ENCODE measurements at regions not wholly inside any gene's neighbourhood (a gene's known extent, or its start where the extent isn't known, plus 50 kb on each side); places are given as distances from the start of the nearest gene placed in this dataset.
"Not testable (repeated sequence)": the region's sequence is repeated elsewhere in the genome, so short reads cannot be mapped to it uniquely, and the experiment has no call there.

GRCh38 chr6:79806661-79807060, 140.7 kb downstream of the ELOVL4 start:
- not testable (repeated sequence) for DNase-seq

- DNase-seq, result no peak
Measured at GRCh38 chr6:79804732-79805131, 142.6 kb downstream of the ELOVL4 start.

- no peak for DNase-seq
Measured at GRCh38 chr6:79803917-79804316, 143.4 kb downstream of the ELOVL4 start.

- DNase-seq, result no peak
Measured at GRCh38 chr6:79802657-79803300, 144.6 kb downstream of the ELOVL4 start.

- DNase-seq, result no peak
Measured at GRCh38 chr6:79801362-79801761, 146.0 kb downstream of the ELOVL4 start.

- no peak for DNase-seq
Measured at GRCh38 chr6:79798841-79799240, 148.5 kb downstream of the ELOVL4 start.

- DNase-seq, result no peak
Measured at GRCh38 chr6:79797912-79798311, 149.4 kb downstream of the ELOVL4 start.

- no peak for DNase-seq
Measured at GRCh38 chr6:79797163-79797764, 150.1 kb downstream of the ELOVL4 start.

- no peak for DNase-seq
Measured at GRCh38 chr6:79796197-79796596, 151.2 kb downstream of the ELOVL4 start.

GRCh38 chr6:79789896-79790295, 157.5 kb downstream of the ELOVL4 start:
- DNase-seq, result no peak

- DNase-seq, result no peak
Measured at GRCh38 chr6:79788756-79789155, 157.6 kb downstream of the SH3BGRL2 start.

- no peak for DNase-seq
Measured at GRCh38 chr6:79787626-79788025, 156.5 kb downstream of the SH3BGRL2 start.

GRCh38 chr6:79784395-79784753, 153.2 kb downstream of the SH3BGRL2 start:
- DNase-seq, result no peak

GRCh38 chr6:79783670-79784394, 152.7 kb downstream of the SH3BGRL2 start:
- no peak for DNase-seq

GRCh38 chr6:79782792-79783580, 151.9 kb downstream of the SH3BGRL2 start:
- DNase-seq, result no peak

- DNase-seq, result no peak
Measured at GRCh38 chr6:79781916-79782315, 150.8 kb downstream of the SH3BGRL2 start.

GRCh38 chr6:79780881-79781280, 149.8 kb downstream of the SH3BGRL2 start:
- no peak for DNase-seq

- no peak for DNase-seq
Measured at GRCh38 chr6:79778816-79779215, 147.7 kb downstream of the SH3BGRL2 start.

GRCh38 chr6:79777713-79778579, 146.8 kb downstream of the SH3BGRL2 start:
- DNase-seq, result peak; percentile 98

- DNase-seq, result no peak
Measured at GRCh38 chr6:79776076-79776475, 144.9 kb downstream of the SH3BGRL2 start.

- DNase-seq, result no peak
Measured at GRCh38 chr6:79775222-79775621, 144.1 kb downstream of the SH3BGRL2 start.

GRCh38 chr6:79764747-79765146, 133.6 kb downstream of the SH3BGRL2 start:
- no peak for DNase-seq
